ENCODE measurements at regions not wholly inside any gene's neighbourhood (a gene's known extent, or its start where the extent isn't known, plus 50 kb on each side); places are given as distances from the start of the nearest gene placed in this dataset.

DNA sequence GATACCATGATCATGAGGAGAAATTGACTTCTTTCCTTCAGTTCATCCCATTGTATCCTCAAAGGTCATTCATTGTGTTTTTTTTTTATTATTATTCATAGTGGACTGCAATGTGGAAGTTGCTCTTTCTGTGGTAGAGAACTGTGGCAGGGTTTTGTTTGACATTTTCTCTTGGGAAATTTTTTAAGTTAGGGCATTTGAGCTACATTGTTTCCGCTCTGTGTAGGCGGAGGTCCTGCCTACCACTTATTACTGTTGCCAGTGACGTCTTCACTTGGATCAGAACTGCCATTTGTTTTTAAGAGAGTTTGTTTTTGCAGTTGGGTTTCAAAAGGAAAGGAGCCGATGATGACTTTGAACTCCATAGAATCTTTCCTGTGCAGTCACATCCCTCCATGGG, 287.4 kb upstream of the FMN2 start:
- TF ChIP-seq, protein P1, sequence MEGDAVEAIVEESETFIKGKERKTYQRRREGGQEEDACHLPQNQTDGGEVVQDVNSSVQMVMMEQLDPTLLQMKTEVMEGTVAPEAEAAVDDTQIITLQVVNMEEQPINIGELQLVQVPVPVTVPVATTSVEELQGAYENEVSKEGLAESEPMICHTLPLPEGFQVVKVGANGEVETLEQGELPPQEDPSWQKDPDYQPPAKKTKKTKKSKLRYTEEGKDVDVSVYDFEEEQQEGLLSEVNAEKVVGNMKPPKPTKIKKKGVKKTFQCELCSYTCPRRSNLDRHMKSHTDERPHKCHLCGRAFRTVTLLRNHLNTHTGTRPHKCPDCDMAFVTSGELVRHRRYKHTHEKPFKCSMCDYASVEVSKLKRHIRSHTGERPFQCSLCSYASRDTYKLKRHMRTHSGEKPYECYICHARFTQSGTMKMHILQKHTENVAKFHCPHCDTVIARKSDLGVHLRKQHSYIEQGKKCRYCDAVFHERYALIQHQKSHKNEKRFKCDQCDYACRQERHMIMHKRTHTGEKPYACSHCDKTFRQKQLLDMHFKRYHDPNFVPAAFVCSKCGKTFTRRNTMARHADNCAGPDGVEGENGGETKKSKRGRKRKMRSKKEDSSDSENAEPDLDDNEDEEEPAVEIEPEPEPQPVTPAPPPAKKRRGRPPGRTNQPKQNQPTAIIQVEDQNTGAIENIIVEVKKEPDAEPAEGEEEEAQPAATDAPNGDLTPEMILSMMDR (conservative IDR thresholded peaks at IDR 0.05 in 1 of 2, IDR thresholded peaks at IDR 0.05 in 1 of 2; ENCODE audit: low read depth in 1 of 2, low read length in 2 of 2), result no peak
- no peak for TF ChIP-seq EZH2 (IDR thresholded peaks at IDR 0.05; ENCODE audit: low read length, missing control alignments)
